Ovary (tissue), 3 donors: ENCODE measurements at regions not wholly inside any gene's neighbourhood (a gene's known extent, or its start where the extent isn't known, plus 50 kb on each side); places are given as distances from the start of the nearest gene placed in this dataset.

ENCODE experiments used
- CTCF ChIP-seq, 3 donors: fragments of 450-650 bp in 2 of 3; fragments of 200-600 bp in 1 of 3; IDR thresholded peaks; one replicate each; pipeline versions ENCODE4 v1.5.1 to v1.8.0; 2016 to 2022; ENCODE audit warnings: antibody characterized with exemption in 3 of 3, mild to moderate bottlenecking in 1 of 3
- EP300 ChIP-seq: sonication (generic); formaldehyde crosslinking; IDR thresholded peaks from one replicate; pipeline ENCODE4 v1.6.1; 2017; ENCODE audit warnings: antibody characterized with exemption
- POLR2A ChIP-seq: fragments of 450-650 bp; IDR thresholded peaks from one replicate; pipeline ENCODE4 v1.6.1; 2017; ENCODE audit warnings: antibody characterized with exemption, mild to moderate bottlenecking, moderate library complexity
- donor health status: DM: no; HTN: no; CAD: no.

GRCh38 chr5:85849411-85849810, 768.3 kb upstream of the COX7C start:
- TF ChIP-seq POLR2A (no peak), CTCF (IDR thresholded peaks at IDR 0.05) (no peak), EP300 (no peak)
